Smooth muscle cell of the brain vasculature (primary cell): ENCODE measurements at regions not wholly inside any gene's neighbourhood (a gene's known extent, or its start where the extent isn't known, plus 50 kb on each side); places are given as distances from the start of the nearest gene placed in this dataset.

Experiments used
- DNase-seq: peaks from one replicate; pipeline ENCODE4 v3.0.0-alpha.2; 2012; ENCODE audit warnings: low read depth, low spot score

GRCh38 chr10:78815702-78816334 is 252.9 kb upstream of the ZMIZ1 start:
- no peak for DNase-seq

GRCh38 chr10:78817361-78817760 is 251.4 kb upstream of the ZMIZ1 start:
- DNase-seq: no peak

GRCh38 chr10:78817804-78818203 is 251.0 kb upstream of the ZMIZ1 start:
- no peak for DNase-seq

GRCh38 chr10:78819361-78820006 is 249.3 kb upstream of the ZMIZ1 start:
- no peak for DNase-seq

- DNase-seq: no peak
Measured at GRCh38 chr10:78820007-78820362, 248.8 kb upstream of the ZMIZ1 start.

GRCh38 chr10:78821052-78821451 is 247.7 kb upstream of the ZMIZ1 start:
- DNase-seq: no peak

GRCh38 chr10:78828647-78829539 is 239.9 kb upstream of the ZMIZ1 start:
- DNase-seq: no peak

GRCh38 chr10:78829565-78829964 is 239.2 kb upstream of the ZMIZ1 start:
- no peak for DNase-seq

- no peak for DNase-seq
Measured at GRCh38 chr10:78830062-78830975, 238.4 kb upstream of the ZMIZ1 start.

GRCh38 chr10:78830976-78831375 is 237.8 kb upstream of the ZMIZ1 start:
- no peak for DNase-seq

- DNase-seq: no peak
Measured at GRCh38 chr10:78831461-78831860, 237.3 kb upstream of the ZMIZ1 start.

GRCh38 chr10:78832281-78832680 is 236.5 kb upstream of the ZMIZ1 start:
- no peak for DNase-seq

GRCh38 chr10:78838141-78838657 is 230.6 kb upstream of the ZMIZ1 start:
- DNase-seq: no peak

GRCh38 chr10:78843495-78843894 is 225.3 kb upstream of the ZMIZ1 start:
- DNase-seq: no peak

- no peak for DNase-seq
Measured at GRCh38 chr10:78844960-78845607, 223.7 kb upstream of the ZMIZ1 start.

- DNase-seq: no peak
Measured at GRCh38 chr10:78846071-78846470, 222.7 kb upstream of the ZMIZ1 start.

GRCh38 chr10:78846760-78847159 is 222.0 kb upstream of the ZMIZ1 start:
- no peak for DNase-seq

GRCh38 chr10:78847485-78847884 is 221.3 kb upstream of the ZMIZ1 start:
- no peak for DNase-seq

- DNase-seq: no peak
Measured at GRCh38 chr10:78849115-78849514, 219.7 kb upstream of the ZMIZ1 start.

GRCh38 chr10:78849731-78850130 is 219.0 kb upstream of the ZMIZ1 start:
- DNase-seq: no peak
